NB4 (cell line): ENCODE measurements at regions not wholly inside any gene's neighbourhood (a gene's known extent, or its start where the extent isn't known, plus 50 kb on each side); places are given as distances from the start of the nearest gene placed in this dataset.

Experiments
- DNase-seq: peaks from one replicate; pipeline ENCODE4 v3.0.0; 2010; ENCODE audit warnings: low read depth
- H3K4me3 ChIP-seq: one replicate; pipeline ENCODE4 v1.5.1; 2011; ENCODE audit warnings: mild to moderate bottlenecking, low read depth, low read length, moderate library complexity
- CTCF ChIP-seq: IDR thresholded peaks from one replicate; pipeline ENCODE4 v1.5.1; 2012; ENCODE audit warnings: low read depth, low read length
- MAX ChIP-seq: IDR thresholded peaks from 2 replicates; pipeline ENCODE4 v1.6.1; 2011; ENCODE audit warnings: low read depth, low read length
- MYC ChIP-seq: IDR thresholded peaks from 2 replicates; pipeline ENCODE4 v1.6.1; 2011; ENCODE audit warnings: low read depth, low read length
- POLR2A ChIP-seq: IDR thresholded peaks from 2 replicates; pipeline ENCODE4 v1.6.1; 2011; ENCODE audit warnings: mild to moderate bottlenecking; ENCODE audit not compliant: insufficient read length; ENCODE audit errors: extremely low read depth

DNA sequence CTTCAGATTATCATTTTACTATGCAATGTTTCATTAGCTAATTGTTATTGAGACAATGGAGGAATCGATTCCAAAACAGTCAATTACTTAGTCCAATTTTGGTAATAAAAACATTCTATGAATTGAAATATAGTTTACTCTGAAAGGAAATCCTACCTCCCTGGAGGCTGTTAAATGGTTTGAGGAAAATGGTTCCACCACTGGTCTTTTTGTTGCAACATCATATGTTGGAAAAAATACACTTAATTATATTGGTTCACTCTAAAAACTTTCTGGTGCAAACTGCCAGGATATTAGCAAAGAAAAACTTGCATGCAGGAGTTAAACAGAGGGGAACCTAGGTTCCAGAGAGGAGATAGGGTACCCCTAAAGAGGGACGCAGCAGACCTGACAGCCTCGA is 267.3 kb upstream of the LYZL1 start:
- DNase-seq = no peak
- no peak overlapping the region for H3K4me3 ChIP-seq
- TF ChIP-seq MYC (no peak), MAX (no peak), CTCF (no peak), POLR2A (no peak)

DNA sequence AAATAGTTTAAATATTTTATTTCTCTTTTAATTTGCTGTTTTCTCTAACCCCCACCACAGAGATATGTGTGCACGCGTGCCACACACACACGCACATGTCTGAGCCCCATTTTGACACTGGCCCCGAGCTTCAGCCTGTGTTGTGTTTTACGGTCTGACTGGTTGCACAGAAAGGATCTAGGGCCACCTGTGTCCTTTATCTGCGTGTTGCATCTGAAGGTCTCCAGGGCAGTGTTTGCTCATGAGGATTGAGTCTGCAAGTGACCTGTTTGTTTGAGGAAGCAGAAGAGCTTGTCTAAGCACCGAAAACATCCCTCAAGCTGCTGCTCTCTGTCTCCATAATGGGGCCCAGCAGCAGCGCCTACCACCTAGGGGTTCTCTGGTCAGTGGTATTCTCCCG is 266.4 kb upstream of the LYZL1 start:
- TF ChIP-seq POLR2A (no peak), MYC (no peak), CTCF (no peak), MAX (no peak)
- no peak overlapping the region for H3K4me3 ChIP-seq
- no peak for DNase-seq

GRCh38 chr10:29023678-29024077 is 265.2 kb upstream of the LYZL1 start:
- no peak overlapping the region for H3K4me3 ChIP-seq
- no peak for DNase-seq
- TF ChIP-seq MAX = no peak
- TF ChIP-seq POLR2A = no peak
- no peak for TF ChIP-seq CTCF
- TF ChIP-seq MYC = no peak

DNA sequence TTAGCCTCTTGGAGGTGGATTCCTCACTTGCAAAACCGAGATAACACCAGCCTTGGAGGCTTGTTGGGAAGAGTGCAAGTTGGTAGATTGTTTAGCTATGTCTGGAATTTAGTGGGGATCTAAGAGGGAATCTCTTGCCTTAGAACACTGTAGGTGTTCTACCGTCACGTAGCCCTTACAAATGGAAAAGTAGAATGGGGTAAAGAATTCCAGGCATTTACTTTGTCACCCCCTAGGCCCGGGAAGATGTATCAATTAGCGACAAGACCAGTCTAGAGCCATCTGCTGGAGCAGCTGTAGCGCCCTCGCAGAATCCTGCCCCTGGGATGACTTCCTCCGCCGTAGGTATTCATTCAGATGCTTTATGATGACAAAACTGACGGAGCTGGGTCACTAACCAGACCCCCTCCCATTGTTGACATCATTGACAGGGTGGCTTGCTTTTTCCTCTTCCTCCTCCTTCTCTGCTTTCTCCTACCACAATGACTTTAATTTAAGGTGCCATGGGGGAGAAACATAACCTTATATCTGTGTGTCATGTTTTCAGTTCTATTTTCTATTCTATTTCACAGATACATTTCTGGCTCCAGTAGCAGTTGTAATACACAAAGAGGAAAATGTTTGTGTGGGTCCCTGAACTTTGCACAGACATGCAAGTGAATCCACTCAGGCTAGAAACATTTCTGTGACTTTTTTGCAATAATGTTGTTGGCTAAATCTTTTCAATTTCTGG is 262.6 kb upstream of the LYZL1 start:
- no peak for DNase-seq
- H3K4me3 ChIP-seq = no peak overlapping the region
- TF ChIP-seq MYC (no peak), MAX (no peak), POLR2A (no peak), CTCF (no peak)

GRCh38 chr10:29026802-29027580 is 261.9 kb upstream of the LYZL1 start:
- no peak for DNase-seq
- no peak overlapping the region for H3K4me3 ChIP-seq
- TF ChIP-seq MAX (no peak), POLR2A (no peak), CTCF (no peak), MYC (no peak)
